ENCODE measurements at regions not wholly inside any gene's neighbourhood (a gene's known extent, or its start where the extent isn't known, plus 50 kb on each side); places are given as distances from the start of the nearest gene placed in this dataset.

DNA sequence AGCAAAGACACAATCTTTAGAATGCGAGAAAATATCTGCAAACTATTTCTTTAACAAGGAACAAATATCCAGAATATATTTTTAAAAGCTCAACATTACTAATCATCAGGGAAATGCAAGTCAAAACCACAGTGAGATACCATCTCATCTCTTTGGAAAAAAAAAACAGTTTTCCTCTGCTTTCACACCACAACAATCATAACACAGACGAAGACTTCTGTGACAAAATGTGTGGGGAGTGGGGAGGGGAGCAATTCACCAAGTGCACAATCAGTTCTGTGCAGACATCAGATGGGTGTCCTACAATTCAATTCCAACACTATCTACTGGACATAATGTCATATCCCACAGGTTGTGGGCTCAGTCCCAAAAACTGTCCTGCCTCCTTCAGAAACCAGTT is 293.2 kb upstream of the SLC7A11 start:
- TF ChIP-seq EP300 (IDR thresholded peaks at IDR 0.05; ENCODE audit: low read depth) = no peak
- no peak for TF ChIP-seq CTCF (IDR thresholded peaks at IDR 0.05)
- TF ChIP-seq POLR2A (IDR thresholded peaks at IDR 0.05) = no peak
- TF ChIP-seq POLR2AphosphoS5 (IDR thresholded peaks at IDR 0.05) = no peak
- Histone ChIP-seq H3K27me3 (no peaks in the 10 kb centered on the region), H3K4me1 (no peaks in the 10 kb centered on the region), H3K27ac (no peak overlapping the region), H3K9me3 (peaks cover 0 to 14% of the 10 kb centered on the region in 2 donors), H3K36me3 (no peaks in the 10 kb centered on the region), H3K4me3 (no peak overlapping the region)
- WGBS, 2 donors (ENCODE audit: low coverage in 1 of 2) = 46 to 61% methylated on average over 2 of the region's 2 CpGs
- DNase-seq = no peak
- intact Hi-C loops (cut with DNase I; ENCODE audit: low total_unique reads) = no loop called here
- in situ Hi-C loops (cut with MboI; ENCODE audit: low pct_ligation_motif_present in 1 of 4, low pct_unique_long_range_greater_than_20kb in 1 of 4, low sequenced_read_pairs in 3 of 4) = no loop called here

DNA sequence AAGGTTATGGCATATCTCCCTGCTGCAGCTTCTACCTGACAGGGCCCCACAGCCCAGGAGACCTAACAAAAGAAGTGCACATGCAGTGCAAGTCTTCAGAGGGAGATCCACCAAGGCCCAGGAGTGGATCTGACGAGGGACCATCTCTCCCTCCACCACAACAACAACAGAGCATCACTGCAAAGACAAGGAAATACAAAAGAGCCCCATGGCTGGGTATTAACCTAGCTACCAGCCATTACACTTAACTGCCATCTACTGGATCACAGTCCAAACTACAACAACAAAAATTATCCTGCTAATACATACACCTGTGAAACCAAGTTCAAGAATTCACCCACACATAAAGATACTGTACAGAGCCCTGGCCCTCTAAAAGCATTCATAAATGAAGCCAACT is 280.2 kb upstream of the SLC7A11 start:
- peaks cover 0 to 3% of the 10 kb centered on the region in 2 donors for H3K9me3 ChIP-seq
- intact Hi-C loops (cut with DNase I; ENCODE audit: low total_unique reads) (no loop called here), in situ Hi-C loops (cut with MboI; ENCODE audit: low pct_ligation_motif_present in 1 of 4, low pct_unique_long_range_greater_than_20kb in 1 of 4, low sequenced_read_pairs in 3 of 4) (no loop called here)
- no peak overlapping the region for H3K27ac ChIP-seq
- no peaks in the 10 kb centered on the region for H3K27me3 ChIP-seq
- WGBS, 2 donors (ENCODE audit: low coverage in 1 of 2) = 79% methylated on average over 1 of the region's 1 CpG; no CpG with 5 or more reads in 1 of the 2 donors
- DNase-seq = no peak
- no peak overlapping the region for H3K4me3 ChIP-seq
- no peaks in the 10 kb centered on the region for H3K36me3 ChIP-seq
- no peaks in the 10 kb centered on the region for H3K4me1 ChIP-seq
- TF ChIP-seq EP300 (IDR thresholded peaks at IDR 0.05; ENCODE audit: low read depth) (no peak), CTCF (IDR thresholded peaks at IDR 0.05) (peak in 4 of 5 experiments; percentile 26 to 35 (median 32))

DNA sequence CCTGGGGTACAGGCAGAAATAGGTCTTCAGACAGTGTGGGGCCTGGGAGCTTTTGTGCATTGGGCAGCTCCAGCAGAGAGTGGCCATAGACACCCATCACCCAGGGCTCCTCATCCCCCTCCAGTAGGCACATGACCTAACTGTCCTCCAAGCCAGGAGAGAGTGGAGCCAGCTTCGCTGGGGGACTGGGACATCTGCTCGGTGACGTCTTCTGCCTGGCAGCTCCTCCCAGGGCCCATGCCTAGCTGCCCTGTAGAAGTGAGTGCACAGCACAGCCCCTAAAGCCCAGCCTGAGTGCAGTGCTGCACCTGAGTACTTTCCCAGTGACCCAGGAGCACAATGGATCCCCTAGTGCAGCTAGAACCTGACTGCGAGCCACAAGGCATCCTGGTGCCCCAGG is 279.7 kb upstream of the SLC7A11 start:
- WGBS, 2 donors (ENCODE audit: low coverage in 1 of 2) = 61% methylated on average over 3 of the region's 4 CpGs; no CpG with 5 or more reads in 1 of the 2 donors
- H3K4me1 ChIP-seq = no peaks in the 10 kb centered on the region
- H3K4me3 ChIP-seq = no peak overlapping the region
- in situ Hi-C loops (cut with MboI; ENCODE audit: low pct_ligation_motif_present in 1 of 4, low pct_unique_long_range_greater_than_20kb in 1 of 4, low sequenced_read_pairs in 3 of 4) = no loop called here
- no peaks in the 10 kb centered on the region for H3K36me3 ChIP-seq
- no peak for TF ChIP-seq CTCF (IDR thresholded peaks at IDR 0.05)
- no peak for TF ChIP-seq POLR2A (IDR thresholded peaks at IDR 0.05)
- no peak for TF ChIP-seq EP300 (IDR thresholded peaks at IDR 0.05; ENCODE audit: low read depth)
- no peak for TF ChIP-seq POLR2AphosphoS5 (IDR thresholded peaks at IDR 0.05)
- H3K27ac ChIP-seq = no peak overlapping the region
- H3K9me3 ChIP-seq = peaks cover 0 to 3% of the 10 kb centered on the region in 2 donors
- no peaks in the 10 kb centered on the region for H3K27me3 ChIP-seq
- no peak for DNase-seq
- intact Hi-C loops (cut with DNase I; ENCODE audit: low total_unique reads) = no loop called here

DNA sequence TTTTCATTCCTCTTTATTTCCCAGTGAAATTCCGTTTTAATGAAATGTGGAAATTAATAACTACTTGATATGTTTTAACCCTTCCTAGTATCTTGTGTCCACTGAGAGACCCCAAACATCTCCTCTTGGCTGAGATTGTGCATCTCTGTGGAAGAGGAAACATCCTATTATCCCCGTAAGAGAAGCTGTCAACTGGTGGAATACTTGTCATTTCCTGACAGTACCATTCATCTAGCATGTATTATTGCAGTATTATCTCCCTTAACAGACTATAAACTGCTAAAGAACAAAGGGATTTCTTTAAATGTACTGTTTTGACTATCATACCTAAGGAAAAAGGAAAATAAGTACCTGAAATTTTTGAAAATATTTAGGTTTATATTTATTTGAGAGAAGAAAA is 277.3 kb upstream of the SLC7A11 start:
- 0 to 39% methylated on average over 1 to 2 of the region's 2 CpGs for WGBS, 2 donors (ENCODE audit: low coverage in 1 of 2)
- no peaks in the 10 kb centered on the region for H3K9me3 ChIP-seq
- H3K36me3 ChIP-seq = no peaks in the 10 kb centered on the region
- H3K4me3 ChIP-seq = no peak overlapping the region
- no peak for DNase-seq
- TF ChIP-seq EP300 (IDR thresholded peaks at IDR 0.05; ENCODE audit: low read depth) (no peak), POLR2AphosphoS5 (IDR thresholded peaks at IDR 0.05) (no peak)
- no peaks in the 10 kb centered on the region for H3K27me3 ChIP-seq
- in situ Hi-C loops (cut with MboI; ENCODE audit: low pct_ligation_motif_present in 1 of 4, low pct_unique_long_range_greater_than_20kb in 1 of 4, low sequenced_read_pairs in 3 of 4) = no loop called here
- intact Hi-C loops (cut with DNase I; ENCODE audit: low total_unique reads) = no loop called here
- H3K4me1 ChIP-seq = no peaks in the 10 kb centered on the region
- no peak overlapping the region for H3K27ac ChIP-seq

DNA sequence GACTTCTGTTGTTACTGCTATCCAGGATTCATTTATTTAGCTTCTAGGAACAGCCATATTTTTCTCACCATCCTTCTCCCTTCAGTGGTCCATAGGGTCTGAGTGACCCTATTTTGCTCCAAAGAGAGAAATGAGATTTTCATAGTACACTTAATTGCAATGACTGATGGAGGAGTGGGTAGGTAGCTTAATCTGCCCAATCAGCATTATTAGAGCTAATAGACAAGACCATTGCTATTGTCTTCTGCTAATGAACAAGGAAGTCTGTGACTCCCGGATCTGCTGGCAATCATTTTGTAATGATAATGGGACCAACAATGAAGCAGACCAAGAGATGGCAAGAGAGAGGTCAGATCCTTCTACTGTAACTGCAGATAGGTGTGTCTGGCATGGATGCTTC is 271.4 kb upstream of the SLC7A11 start:
- in situ Hi-C loops (cut with MboI; ENCODE audit: low pct_ligation_motif_present in 1 of 4, low pct_unique_long_range_greater_than_20kb in 1 of 4, low sequenced_read_pairs in 3 of 4) = no loop called here

More for the DNA sequence above, 271.4 kb upstream of the SLC7A11 start:
- no peaks in the 10 kb centered on the region for H3K27me3 ChIP-seq
- no peak overlapping the region for H3K27ac ChIP-seq
- TF ChIP-seq POLR2AphosphoS5 (IDR thresholded peaks at IDR 0.05) = no peak
- TF ChIP-seq POLR2A (IDR thresholded peaks at IDR 0.05) = no peak
- no peak for TF ChIP-seq EP300 (IDR thresholded peaks at IDR 0.05; ENCODE audit: low read depth)
- TF ChIP-seq CTCF (IDR thresholded peaks at IDR 0.05) = no peak
- H3K4me1 ChIP-seq = no peaks in the 10 kb centered on the region
- 89 to 100% methylated on average over 1 of the region's 1 CpG for WGBS, 2 donors (ENCODE audit: low coverage in 1 of 2)
- H3K4me3 ChIP-seq = no peak overlapping the region
- H3K36me3 ChIP-seq = no peaks in the 10 kb centered on the region
- no peaks in the 10 kb centered on the region for H3K9me3 ChIP-seq
- intact Hi-C loops (cut with DNase I; ENCODE audit: low total_unique reads) = loop anchor here (2.0 kb wide), 1 partner anchor 49 kb away; no protein-coding TSS in a partner anchor
- DNase-seq = no peak
